GM23338 (cell line): ENCODE measurements at regions not wholly inside any gene's neighbourhood (a gene's known extent, or its start where the extent isn't known, plus 50 kb on each side); places are given as distances from the start of the nearest gene placed in this dataset.

Experiments used
- ETS1 ChIP-seq: IDR thresholded peaks from 2 replicates; pipeline ENCODE4 v1.6.1; 2016; ENCODE audit warnings: antibody characterized with exemption
- EZH2phosphoT487 ChIP-seq: fragments of 200-600 bp; sonication (generic); IDR thresholded peaks from one replicate; pipeline ENCODE4 v1.8.1; 2018; ENCODE audit warnings: antibody characterized with exemption; ENCODE audit not compliant: unreplicated experiment
- JUNB ChIP-seq: IDR thresholded peaks from one replicate; pipeline ENCODE4 v1.6.1; 2016; ENCODE audit warnings: antibody characterized with exemption; ENCODE audit not compliant: unreplicated experiment
- NANOG ChIP-seq: IDR thresholded peaks from 2 replicates; pipeline ENCODE4 v1.6.1; 2016; ENCODE audit warnings: antibody characterized with exemption, borderline replicate concordance
- POLR2AphosphoS5 ChIP-seq: IDR thresholded peaks from 2 replicates; pipeline ENCODE4 v1.6.1; 2016; ENCODE audit warnings: antibody characterized with exemption, low read depth
- REST ChIP-seq: IDR thresholded peaks from one replicate; pipeline ENCODE4 v1.6.1; 2018; ENCODE audit warnings: antibody characterized with exemption; ENCODE audit not compliant: unreplicated experiment
- STAT1 ChIP-seq: IDR thresholded peaks from one replicate; pipeline ENCODE4 v1.6.1; 2016; ENCODE audit warnings: antibody characterized with exemption; ENCODE audit not compliant: unreplicated experiment
- ZNF114 ChIP-seq: fragments of 250-450 bp; sonication (Bioruptor Pico); IDR thresholded peaks from 2 replicates; pipeline ENCODE4 v1.5.0; 2020; ENCODE audit warnings: mild to moderate bottlenecking, moderate library complexity
- ZNF462 ChIP-seq: fragments of 250-450 bp; sonication (Bioruptor Pico); IDR thresholded peaks from 2 replicates; pipeline ENCODE4 v1.5.0; 2020; ENCODE audit warnings: mild to moderate bottlenecking, moderate library complexity

GRCh38 chr1:8185400-8185799, 132.5 kb upstream of the SLC45A1 start (continued):
- TF ChIP-seq ZNF462 (CRISPR knock-in tag): no peak
- TF ChIP-seq JUNB: no peak
- TF ChIP-seq EZH2phosphoT487: no peak
- no peak for TF ChIP-seq ZNF114 (CRISPR knock-in tag)
- no peak for TF ChIP-seq NANOG
- no peak for TF ChIP-seq STAT1
- no peak for TF ChIP-seq POLR2AphosphoS5
- TF ChIP-seq REST: no peak
- TF ChIP-seq ETS1: no peak
